ENCODE measurements at regions not wholly inside any gene's neighbourhood (a gene's known extent, or its start where the extent isn't known, plus 50 kb on each side); places are given as distances from the start of the nearest gene placed in this dataset.

DNA sequence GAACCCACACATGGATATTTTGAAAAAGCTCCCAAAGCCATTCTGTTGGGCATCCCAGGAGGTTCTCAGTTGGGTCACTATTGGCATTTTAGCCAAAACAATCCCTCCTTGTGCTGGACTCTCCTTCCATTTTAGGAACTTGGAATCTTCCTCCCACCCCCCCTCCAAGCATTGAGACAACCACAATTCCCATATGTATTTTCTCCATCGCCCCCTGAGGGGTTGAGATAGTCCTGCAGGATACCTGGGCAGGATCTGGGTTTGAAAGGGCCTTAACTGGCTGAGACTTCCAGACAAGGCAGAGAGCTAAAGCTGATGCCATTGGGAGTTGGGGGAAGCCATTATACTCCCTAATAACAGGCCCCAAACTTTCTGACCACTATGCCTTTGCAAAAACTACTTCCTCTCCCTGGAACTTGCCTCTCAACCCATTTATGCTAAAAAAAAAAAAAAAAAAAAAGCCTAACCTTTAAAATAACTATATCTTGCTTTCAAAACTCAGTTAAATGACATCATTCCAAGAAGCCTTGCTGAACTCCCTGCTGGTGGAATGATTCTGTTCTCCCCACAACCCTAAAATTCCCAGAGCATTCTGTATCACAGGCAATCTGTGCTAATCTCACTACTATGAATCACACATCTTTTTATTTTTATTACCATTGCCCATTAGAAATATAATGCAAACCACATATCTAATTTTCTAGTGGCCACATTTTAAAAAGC, 77.5 kb upstream of the PDE1C start:
- Histone ChIP-seq H3K36me3 (ENCODE audit: insufficient read depth, low read length) (no peaks in the 10 kb centered on the region), H4K20me1 (ENCODE audit: insufficient read depth, low read length) (no peaks in the 10 kb centered on the region), H3K79me2 (ENCODE audit: insufficient read depth, low read length) (no peaks in the 10 kb centered on the region), H3K4me2 (ENCODE audit: insufficient read depth, low read length) (no peak overlapping the region), H3K27ac (ENCODE audit: low read depth, low read length) (peak overlapping the region; percentile 1), H3K27me3 (ENCODE audit: insufficient read depth, low read length) (no peaks in the 10 kb centered on the region), H3K4me1 (ENCODE audit: insufficient read depth, low read length) (peaks cover 14% of the 10 kb centered on the region), H3K9me3 (ENCODE audit: low read depth, low read length) (no peaks in the 10 kb centered on the region), H2AFZ (ENCODE audit: low read length) (no peak overlapping the region), H3K4me3 (ENCODE audit: insufficient read depth, low read length) (no peak overlapping the region)
- TF ChIP-seq, protein P1, sequence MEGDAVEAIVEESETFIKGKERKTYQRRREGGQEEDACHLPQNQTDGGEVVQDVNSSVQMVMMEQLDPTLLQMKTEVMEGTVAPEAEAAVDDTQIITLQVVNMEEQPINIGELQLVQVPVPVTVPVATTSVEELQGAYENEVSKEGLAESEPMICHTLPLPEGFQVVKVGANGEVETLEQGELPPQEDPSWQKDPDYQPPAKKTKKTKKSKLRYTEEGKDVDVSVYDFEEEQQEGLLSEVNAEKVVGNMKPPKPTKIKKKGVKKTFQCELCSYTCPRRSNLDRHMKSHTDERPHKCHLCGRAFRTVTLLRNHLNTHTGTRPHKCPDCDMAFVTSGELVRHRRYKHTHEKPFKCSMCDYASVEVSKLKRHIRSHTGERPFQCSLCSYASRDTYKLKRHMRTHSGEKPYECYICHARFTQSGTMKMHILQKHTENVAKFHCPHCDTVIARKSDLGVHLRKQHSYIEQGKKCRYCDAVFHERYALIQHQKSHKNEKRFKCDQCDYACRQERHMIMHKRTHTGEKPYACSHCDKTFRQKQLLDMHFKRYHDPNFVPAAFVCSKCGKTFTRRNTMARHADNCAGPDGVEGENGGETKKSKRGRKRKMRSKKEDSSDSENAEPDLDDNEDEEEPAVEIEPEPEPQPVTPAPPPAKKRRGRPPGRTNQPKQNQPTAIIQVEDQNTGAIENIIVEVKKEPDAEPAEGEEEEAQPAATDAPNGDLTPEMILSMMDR (IDR thresholded peaks at IDR 0.05; ENCODE audit: extremely low read depth, low read depth, low read length) = no peak
- DNase-seq (ENCODE audit: insufficient read length, low spot score, missing footprints) = peak; percentile 65

- Histone ChIP-seq H3K4me3 (ENCODE audit: insufficient read depth, low read length) (no peak overlapping the region), H3K27ac (ENCODE audit: low read depth, low read length) (no peak overlapping the region), H3K4me1 (ENCODE audit: insufficient read depth, low read length) (peaks cover 20% of the 10 kb centered on the region), H3K27me3 (ENCODE audit: insufficient read depth, low read length) (no peaks in the 10 kb centered on the region), H3K4me2 (ENCODE audit: insufficient read depth, low read length) (no peak overlapping the region), H4K20me1 (ENCODE audit: insufficient read depth, low read length) (no peaks in the 10 kb centered on the region), H3K79me2 (ENCODE audit: insufficient read depth, low read length) (no peaks in the 10 kb centered on the region), H3K9me3 (ENCODE audit: low read depth, low read length) (no peaks in the 10 kb centered on the region), H2AFZ (ENCODE audit: low read length) (no peak overlapping the region), H3K36me3 (ENCODE audit: insufficient read depth, low read length) (no peaks in the 10 kb centered on the region)
- TF ChIP-seq, protein P1 (IDR thresholded peaks at IDR 0.05; ENCODE audit: extremely low read depth, low read depth, low read length) = no peak
- no peak for DNase-seq (ENCODE audit: insufficient read length, low spot score, missing footprints)
Observed at GRCh38 chr7:32145911-32146310, 75.7 kb upstream of the PDE1C start.

DNA sequence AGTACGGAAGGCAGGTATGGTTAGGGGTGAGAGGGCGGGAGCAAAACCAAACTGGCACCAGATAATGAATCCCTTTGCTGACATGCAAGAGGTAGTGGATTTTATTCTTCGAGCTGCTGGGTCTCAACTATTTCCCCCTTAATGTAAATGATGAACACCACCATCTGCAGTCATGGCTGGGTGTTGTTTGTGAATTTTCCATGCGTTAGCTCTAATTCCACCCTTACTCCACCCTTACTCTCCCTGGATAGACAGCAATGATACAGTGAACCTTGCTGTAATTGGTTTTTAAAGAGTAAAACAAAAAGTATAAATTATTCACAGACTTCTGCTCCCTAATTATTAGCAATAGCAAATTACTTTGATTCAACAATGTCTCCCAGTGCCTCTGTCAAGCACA, 74.5 kb upstream of the PDE1C start:
- Histone ChIP-seq H3K79me2 (ENCODE audit: insufficient read depth, low read length) (no peaks in the 10 kb centered on the region), H3K4me1 (ENCODE audit: insufficient read depth, low read length) (peaks cover 20% of the 10 kb centered on the region), H3K9me3 (ENCODE audit: low read depth, low read length) (no peaks in the 10 kb centered on the region), H3K4me3 (ENCODE audit: insufficient read depth, low read length) (no peak overlapping the region), H3K27ac (ENCODE audit: low read depth, low read length) (no peak overlapping the region), H3K4me2 (ENCODE audit: insufficient read depth, low read length) (no peak overlapping the region), H2AFZ (ENCODE audit: low read length) (no peak overlapping the region), H3K36me3 (ENCODE audit: insufficient read depth, low read length) (no peaks in the 10 kb centered on the region), H4K20me1 (ENCODE audit: insufficient read depth, low read length) (no peaks in the 10 kb centered on the region), H3K27me3 (ENCODE audit: insufficient read depth, low read length) (no peaks in the 10 kb centered on the region)
- TF ChIP-seq, protein P1 (IDR thresholded peaks at IDR 0.05; ENCODE audit: extremely low read depth, low read depth, low read length) = no peak
- DNase-seq (ENCODE audit: insufficient read length, low spot score, missing footprints) = no peak

DNA sequence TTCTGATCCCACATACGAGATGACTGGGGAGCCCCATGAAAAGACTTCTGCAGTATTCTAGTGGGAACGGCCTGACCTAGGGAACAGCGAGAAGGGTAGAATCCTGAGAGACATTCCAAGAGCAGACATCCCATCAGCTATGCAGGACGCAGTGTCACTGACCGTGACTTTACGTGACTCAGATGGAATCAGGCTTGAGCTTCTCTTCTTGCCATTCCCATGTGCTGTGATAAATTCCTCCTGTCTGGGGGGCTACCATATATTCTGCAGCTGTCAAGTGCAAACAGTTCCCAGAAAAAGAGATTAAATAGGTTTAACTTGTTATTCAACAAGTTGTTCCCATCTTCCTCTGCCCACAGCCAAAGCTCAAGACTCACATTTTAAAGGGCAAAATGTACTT, 73.1 kb upstream of the PDE1C start:
- H3K4me2 ChIP-seq (ENCODE audit: insufficient read depth, low read length) = no peak overlapping the region
- no peak overlapping the region for H2AFZ ChIP-seq (ENCODE audit: low read length)
- H3K27me3 ChIP-seq (ENCODE audit: insufficient read depth, low read length) = no peaks in the 10 kb centered on the region
- peak overlapping the region; percentile 60 for H3K27ac ChIP-seq (ENCODE audit: low read depth, low read length)
- H3K79me2 ChIP-seq (ENCODE audit: insufficient read depth, low read length) = no peaks in the 10 kb centered on the region
- no peaks in the 10 kb centered on the region for H3K36me3 ChIP-seq (ENCODE audit: insufficient read depth, low read length)
- H3K4me1 ChIP-seq (ENCODE audit: insufficient read depth, low read length) = peaks cover 20% of the 10 kb centered on the region
- H3K9me3 ChIP-seq (ENCODE audit: low read depth, low read length) = no peaks in the 10 kb centered on the region
- TF ChIP-seq, protein P1 (IDR thresholded peaks at IDR 0.05; ENCODE audit: extremely low read depth, low read depth, low read length) = no peak
- H3K4me3 ChIP-seq (ENCODE audit: insufficient read depth, low read length) = no peak overlapping the region
- H4K20me1 ChIP-seq (ENCODE audit: insufficient read depth, low read length) = no peaks in the 10 kb centered on the region
- DNase-seq (ENCODE audit: insufficient read length, low spot score, missing footprints) = no peak

Measured in osteoblast (primary cell).